K562 (cell line): ENCODE measurements at regions not wholly inside any gene's neighbourhood (a gene's known extent, or its start where the extent isn't known, plus 50 kb on each side); places are given as distances from the start of the nearest gene placed in this dataset.
"Not testable (repeated sequence)": the region's sequence is repeated elsewhere in the genome, so short reads cannot be mapped to it uniquely, and the experiment has no call there.

Experiments
- ATF2 ChIP-seq: sonication (generic); formaldehyde crosslinking; IDR thresholded peaks from 2 replicates; pipeline ENCODE4 v1.8.1; 2022; ENCODE audit warnings: missing genetic modification reagents
- CEBPB ChIP-seq: fragments of 450-650 bp; IDR thresholded peaks from 2 replicates; pipeline ENCODE4 v1.6.1; 2016; ENCODE audit warnings: missing genetic modification characterization, missing compliant biosample characterization
- CTCF ChIP-seq, 3 experiments: IDR thresholded peaks in 2 of 3; conservative IDR thresholded peaks in 1 of 3; 2 replicates each; pipeline ENCODE4 v1.5.1; 2011 to 2012; ENCODE audit warnings: low read length in 3 of 3, mild to moderate bottlenecking in 3 of 3, control low read depth in 2 of 3, improper control_type of control experiment in 1 of 3, inconsistent platforms in 1 of 3, low read depth in 1 of 3, mixed read lengths in 1 of 3, moderate library complexity in 1 of 3; ENCODE audit not compliant: insufficient read depth in 2 of 3
- EP300 ChIP-seq: IDR thresholded peaks from 2 replicates; pipeline ENCODE4 v1.6.1; 2012; ENCODE audit warnings: low read length, improper control_type of control experiment
- RAD21 ChIP-seq, 2 experiments: fragments of 250-450 bp in 1 of 2; fragments of 450-650 bp in 1 of 2; sonication (Bioruptor Pico) in 1 of 2; formaldehyde crosslinking in 1 of 2; IDR thresholded peaks in 1 of 2; conservative IDR thresholded peaks in 1 of 2; 2 replicates each; pipeline versions ENCODE4 v1.4.0 to v1.8.0; 2020 to 2022; ENCODE audit warnings: mild to moderate bottlenecking in 2 of 2, moderate library complexity in 1 of 2
- RERE ChIP-seq: sonication (generic); formaldehyde crosslinking; IDR thresholded peaks from 2 replicates; pipeline ENCODE4 v1.8.0; 2023; ENCODE audit warnings: missing genetic modification reagents, mild to moderate bottlenecking, borderline replicate concordance
- RFX5 ChIP-seq: IDR thresholded peaks from 2 replicates; pipeline ENCODE4 v1.6.1; 2011; ENCODE audit warnings: low read depth, mild to moderate bottlenecking, improper control_type of control experiment, low read length
- TAF1 ChIP-seq: IDR thresholded peaks from 2 replicates; pipeline ENCODE4 v1.6.1; 2011; ENCODE audit warnings: mild to moderate bottlenecking, low read length, moderate library complexity; ENCODE audit not compliant: insufficient read depth, control insufficient read depth, severe bottlenecking; ENCODE audit errors: extremely low read depth
- TOE1 ChIP-seq, 2 experiments: fragments of 450-650 bp in 1 of 2; sonication (generic) in 1 of 2; formaldehyde crosslinking in 1 of 2; IDR thresholded peaks; 2 replicates each; pipeline versions ENCODE4 v1.7.1 to v1.8.0; 2016 to 2022; ENCODE audit warnings: borderline replicate concordance in 2 of 2, mild to moderate bottlenecking in 2 of 2, antibody characterized with exemption in 1 of 2, inconsistent platforms in 1 of 2, low read depth in 1 of 2, missing genetic modification reagents in 1 of 2, moderate library complexity in 1 of 2
- TRIM28 ChIP-seq: fragments of 450-650 bp; IDR thresholded peaks from 2 replicates; pipeline ENCODE4 v1.6.1; 2017
- ZBTB11 ChIP-seq, 3 experiments: fragments of 200-800 bp in 1 of 3; fragments of 250-450 bp in 1 of 3; fragments of 450-650 bp in 1 of 3; sonication (Bioruptor Pico) in 1 of 3; sonication (Bioruptor generic) in 1 of 3; formaldehyde crosslinking in 1 of 3; IDR thresholded peaks; 2 replicates each; pipeline versions ENCODE4 v1.6.1 to v1.8.0; 2016 to 2022; ENCODE audit warnings: mild to moderate bottlenecking in 2 of 3, missing genetic modification characterization in 2 of 3, missing compliant biosample characterization in 1 of 3, moderate library complexity in 1 of 3
- ZNF23 ChIP-seq: fragments of 250-450 bp; sonication (Bioruptor Pico); IDR thresholded peaks from 2 replicates; pipeline ENCODE4 v1.4.0; 2020; ENCODE audit warnings: mild to moderate bottlenecking

GRCh38 chr5:71290979-71291378 is 164.5 kb upstream of the BDP1 start:
- not testable (repeated sequence) for TF ChIP-seq RFX5; RAD21 (CRISPR knock-in tag; conservative IDR thresholded peaks at IDR 0.05 in 1 of 2, IDR thresholded peaks at IDR 0.05 in 1 of 2); CEBPB (tag); TRIM28; ZBTB11 (CRISPR knock-in tag; IDR thresholded peaks at IDR 0.05); EP300; TOE1 (IDR thresholded peaks at IDR 0.05; ENCODE audit: borderline replicate concordance); TOE1 (CRISPR knock-in tag; IDR thresholded peaks at IDR 0.05; ENCODE audit: borderline replicate concordance, low read depth); ZNF23; ATF2; TAF1; RERE (CRISPR knock-in tag); CTCF (IDR thresholded peaks at IDR 0.05 in 2 of 3, conservative IDR thresholded peaks at IDR 0.05 in 1 of 3; ENCODE audit: insufficient read depth in 2 of 3, low read depth in 1 of 3, low read length in 3 of 3)
